ENCODE measurements at regions not wholly inside any gene's neighbourhood (a gene's known extent, or its start where the extent isn't known, plus 50 kb on each side); places are given as distances from the start of the nearest gene placed in this dataset.

DNA sequence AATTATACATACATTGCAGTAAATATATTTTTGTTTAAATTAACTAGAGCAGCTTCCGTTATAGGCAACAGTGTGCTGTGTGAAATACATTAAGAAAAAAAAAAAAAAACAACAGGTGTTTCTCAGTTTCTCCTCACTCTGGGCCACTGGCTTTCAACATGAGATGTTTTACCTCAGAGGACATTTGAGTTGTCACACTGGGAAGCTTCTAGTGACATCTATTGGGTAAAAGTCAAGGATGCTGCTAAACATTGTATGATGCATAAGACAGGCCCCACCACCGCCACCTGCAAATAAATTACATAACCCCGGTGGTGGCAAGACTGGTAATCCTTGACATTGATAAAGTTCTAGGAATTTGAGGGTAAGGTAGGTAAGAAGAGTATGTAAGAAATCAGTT, 1512.2 kb downstream of the C4orf33 start:
- peaks cover 2 to 4% of the 10 kb centered on the region in 2 experiments for H3K9me3 ChIP-seq (ENCODE audit: control insufficient read depth in 2 of 2, low read length in 2 of 2)
- Mint-ChIP-seq H3K27ac (no peak overlapping the region), H3K4me3 (no peak overlapping the region), H3K4me1 (no peaks in the 10 kb centered on the region), H3K27me3 (no peaks in the 10 kb centered on the region), H3K9me3 (peaks cover 0 to 7% (median 2%) of the 10 kb centered on the region in 7 donors), H3K36me3 (no peaks in the 10 kb centered on the region)
- H3K27ac ChIP-seq (ENCODE audit: insufficient read depth, low read length, poor library complexity, severe bottlenecking): no peak overlapping the region
- no peaks in the 10 kb centered on the region for H3K27me3 ChIP-seq (ENCODE audit: control insufficient read depth, insufficient read depth, low read length)
- no peak for ATAC-seq (ENCODE audit: low read depth in 2 of 2)
- H3K36me3 ChIP-seq (ENCODE audit: control insufficient read depth, insufficient read depth, low read length): no peaks in the 10 kb centered on the region
- H3K4me1 ChIP-seq (ENCODE audit: control insufficient read depth, insufficient read depth, low read length, poor library complexity, severe bottlenecking): no peaks in the 10 kb centered on the region
- no peak overlapping the region for H3K4me3 ChIP-seq (ENCODE audit: low read depth, low read length)
- no peak for DNase-seq

DNA sequence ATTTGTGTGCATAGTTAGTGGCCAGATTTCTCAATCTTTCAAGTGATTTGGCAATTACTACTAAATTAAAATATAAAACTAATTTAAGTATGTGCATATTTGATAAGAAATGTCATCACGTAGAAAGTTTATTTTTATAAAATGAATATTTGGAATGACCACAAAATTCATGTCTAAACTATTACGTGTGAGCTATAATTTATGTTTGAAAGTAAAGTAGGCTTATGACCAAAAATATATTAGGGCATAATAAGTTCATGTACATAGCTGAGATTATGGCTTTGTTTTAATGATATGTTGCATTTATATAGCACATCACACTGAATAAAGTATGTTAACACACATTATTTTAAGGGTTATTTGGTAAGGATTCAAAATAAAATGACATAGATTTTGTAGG, 1532.6 kb downstream of the C4orf33 start:
- H3K36me3 ChIP-seq (ENCODE audit: control insufficient read depth, insufficient read depth, low read length): no peaks in the 10 kb centered on the region
- no peaks in the 10 kb centered on the region for H3K27me3 Mint-ChIP-seq
- no peaks in the 10 kb centered on the region for H3K36me3 Mint-ChIP-seq
- no peaks in the 10 kb centered on the region for H3K9me3 ChIP-seq (ENCODE audit: control insufficient read depth in 2 of 2, low read length in 2 of 2)
- H3K4me1 ChIP-seq (ENCODE audit: control insufficient read depth, insufficient read depth, low read length, poor library complexity, severe bottlenecking): no peaks in the 10 kb centered on the region
- ATAC-seq (ENCODE audit: low read depth in 2 of 2) (no peak), DNase-seq (no peak)
- H3K4me3 Mint-ChIP-seq: no peak overlapping the region
- no peak overlapping the region for H3K4me3 ChIP-seq (ENCODE audit: low read depth, low read length)
- H3K9me3 Mint-ChIP-seq: peaks cover 0 to 14% (median 6%) of the 10 kb centered on the region in 7 donors
- H3K27me3 ChIP-seq (ENCODE audit: control insufficient read depth, insufficient read depth, low read length): no peaks in the 10 kb centered on the region
- H3K27ac Mint-ChIP-seq: no peak overlapping the region
- H3K4me1 Mint-ChIP-seq: no peaks in the 10 kb centered on the region
- H3K27ac ChIP-seq (ENCODE audit: insufficient read depth, low read length, poor library complexity, severe bottlenecking): no peak overlapping the region

DNA sequence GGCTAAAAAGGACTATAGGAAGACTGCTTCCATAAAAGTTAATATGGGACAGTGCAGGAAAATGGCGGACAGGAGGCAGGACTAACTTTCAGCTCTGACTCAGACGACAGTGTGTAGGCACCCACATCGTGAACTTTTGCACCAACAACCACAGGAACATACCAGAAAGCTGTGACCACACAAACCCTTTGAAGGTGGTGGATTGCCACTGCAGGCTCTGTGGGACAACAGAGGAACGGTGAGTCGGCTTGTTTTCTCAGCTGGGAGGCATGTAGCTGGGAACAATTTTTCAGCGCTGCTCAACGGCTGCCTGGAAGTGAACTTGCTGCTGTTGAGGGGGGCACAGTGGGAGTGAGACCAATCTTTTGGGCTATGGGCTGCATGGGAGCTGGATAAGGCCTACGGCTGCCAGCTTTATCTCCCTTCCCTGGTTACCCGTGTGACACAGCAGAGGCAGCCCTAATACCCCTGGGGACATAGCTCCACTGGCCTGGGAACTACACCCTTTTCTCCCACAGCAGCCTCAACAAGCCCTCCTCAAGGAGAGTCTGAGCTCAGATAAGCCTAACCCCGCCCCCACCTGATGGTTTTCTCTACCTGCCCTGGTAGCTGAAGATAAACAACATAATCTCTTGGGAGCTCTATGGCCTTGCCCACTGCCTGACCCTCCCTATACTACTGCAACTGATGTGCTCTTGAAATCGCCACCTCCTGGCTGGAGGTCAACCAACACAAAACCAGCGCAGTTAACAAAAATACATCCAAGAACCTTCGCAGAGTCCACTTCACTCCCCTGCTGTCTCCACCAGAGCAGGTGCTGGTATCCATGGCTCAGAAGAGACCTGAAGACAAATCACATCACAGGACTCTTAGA, 1537.0 kb downstream of the C4orf33 start:
- H3K4me1 ChIP-seq (ENCODE audit: control insufficient read depth, insufficient read depth, low read length, poor library complexity, severe bottlenecking): no peaks in the 10 kb centered on the region
- H3K36me3 ChIP-seq (ENCODE audit: control insufficient read depth, insufficient read depth, low read length): no peaks in the 10 kb centered on the region
- H3K27ac ChIP-seq (ENCODE audit: insufficient read depth, low read length, poor library complexity, severe bottlenecking): no peak overlapping the region
- Mint-ChIP-seq H3K4me3 (no peak overlapping the region), H3K27ac (no peak overlapping the region), H3K9me3 (peaks cover 0 to 18% (median 3%) of the 10 kb centered on the region in 7 donors), H3K27me3 (no peaks in the 10 kb centered on the region), H3K4me1 (no peaks in the 10 kb centered on the region), H3K36me3 (no peaks in the 10 kb centered on the region)
- DNase-seq (no peak), ATAC-seq (ENCODE audit: low read depth in 2 of 2) (no peak)
- no peaks in the 10 kb centered on the region for H3K27me3 ChIP-seq (ENCODE audit: control insufficient read depth, insufficient read depth, low read length)
- H3K4me3 ChIP-seq (ENCODE audit: low read depth, low read length): no peak overlapping the region
- no peaks in the 10 kb centered on the region for H3K9me3 ChIP-seq (ENCODE audit: control insufficient read depth in 2 of 2, low read length in 2 of 2)

DNA sequence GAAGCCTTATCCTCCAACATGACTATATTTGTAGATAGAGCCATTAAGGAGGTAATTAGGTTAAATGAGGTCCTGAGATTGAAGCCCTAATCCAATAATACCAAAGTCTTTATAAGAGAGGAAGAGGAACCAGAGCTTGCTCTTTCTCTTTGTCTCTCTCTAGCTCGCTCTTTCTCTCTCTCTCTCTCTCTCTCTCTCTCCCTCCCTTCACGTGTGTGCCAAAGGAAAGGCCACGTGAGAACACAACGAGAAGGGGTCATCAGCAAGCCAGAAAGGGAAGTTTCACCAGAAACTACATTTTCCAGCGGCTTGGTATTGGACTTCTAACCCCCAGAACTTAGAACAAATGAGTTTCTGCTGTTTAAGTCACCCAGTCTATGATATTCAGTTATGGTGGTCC, 1540.5 kb downstream of the C4orf33 start:
- Mint-ChIP-seq H3K9me3 (peaks cover 0 to 12% (median 2%) of the 10 kb centered on the region in 7 donors), H3K4me1 (no peaks in the 10 kb centered on the region), H3K27me3 (no peaks in the 10 kb centered on the region), H3K27ac (no peak overlapping the region), H3K36me3 (no peaks in the 10 kb centered on the region), H3K4me3 (no peak overlapping the region)
- no peaks in the 10 kb centered on the region for H3K27me3 ChIP-seq (ENCODE audit: control insufficient read depth, insufficient read depth, low read length)
- H3K4me1 ChIP-seq (ENCODE audit: control insufficient read depth, insufficient read depth, low read length, poor library complexity, severe bottlenecking): no peaks in the 10 kb centered on the region
- DNase-seq: no peak
- no peak overlapping the region for H3K27ac ChIP-seq (ENCODE audit: insufficient read depth, low read length, poor library complexity, severe bottlenecking)
- H3K36me3 ChIP-seq (ENCODE audit: control insufficient read depth, insufficient read depth, low read length): no peaks in the 10 kb centered on the region
- H3K9me3 ChIP-seq (ENCODE audit: control insufficient read depth in 2 of 2, low read length in 2 of 2): no peaks in the 10 kb centered on the region
- H3K4me3 ChIP-seq (ENCODE audit: low read depth, low read length): no peak overlapping the region
- no peak for ATAC-seq (ENCODE audit: low read depth in 2 of 2)

DNA sequence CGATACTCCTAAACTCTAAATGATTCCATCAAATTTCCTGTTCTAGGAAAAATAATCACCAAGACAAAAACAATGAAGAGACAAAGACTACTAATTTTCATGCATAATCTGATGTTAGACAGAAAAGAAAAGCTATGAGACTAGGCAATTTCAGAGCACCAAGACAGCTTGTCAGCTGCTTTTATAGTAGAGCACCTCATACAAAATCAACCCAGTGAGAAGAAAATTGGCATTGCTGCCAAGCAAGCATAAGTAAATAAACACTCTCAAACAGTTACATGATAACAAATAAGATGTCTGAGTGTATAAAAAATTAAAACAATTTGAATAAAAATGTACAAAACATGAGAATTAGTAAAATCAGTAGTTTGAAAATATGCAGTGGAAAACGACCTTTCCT, 1544.6 kb downstream of the C4orf33 start:
- DNase-seq (no peak), ATAC-seq (ENCODE audit: low read depth in 2 of 2) (no peak)
- H3K4me3 Mint-ChIP-seq: no peak overlapping the region
- Histone ChIP-seq H3K36me3 (ENCODE audit: control insufficient read depth, insufficient read depth, low read length) (no peaks in the 10 kb centered on the region), H3K27ac (ENCODE audit: insufficient read depth, low read length, poor library complexity, severe bottlenecking) (no peak overlapping the region), H3K4me1 (ENCODE audit: control insufficient read depth, insufficient read depth, low read length, poor library complexity, severe bottlenecking) (no peaks in the 10 kb centered on the region), H3K27me3 (ENCODE audit: control insufficient read depth, insufficient read depth, low read length) (no peaks in the 10 kb centered on the region), H3K4me3 (ENCODE audit: low read depth, low read length) (no peak overlapping the region), H3K9me3 (ENCODE audit: control insufficient read depth in 2 of 2, low read length in 2 of 2) (no peaks in the 10 kb centered on the region)
- no peaks in the 10 kb centered on the region for H3K36me3 Mint-ChIP-seq
- H3K4me1 Mint-ChIP-seq: no peaks in the 10 kb centered on the region
- H3K9me3 Mint-ChIP-seq: peaks cover 0 to 10% (median 0%) of the 10 kb centered on the region in 7 donors
- H3K27me3 Mint-ChIP-seq: no peaks in the 10 kb centered on the region
- no peak overlapping the region for H3K27ac Mint-ChIP-seq

DNA sequence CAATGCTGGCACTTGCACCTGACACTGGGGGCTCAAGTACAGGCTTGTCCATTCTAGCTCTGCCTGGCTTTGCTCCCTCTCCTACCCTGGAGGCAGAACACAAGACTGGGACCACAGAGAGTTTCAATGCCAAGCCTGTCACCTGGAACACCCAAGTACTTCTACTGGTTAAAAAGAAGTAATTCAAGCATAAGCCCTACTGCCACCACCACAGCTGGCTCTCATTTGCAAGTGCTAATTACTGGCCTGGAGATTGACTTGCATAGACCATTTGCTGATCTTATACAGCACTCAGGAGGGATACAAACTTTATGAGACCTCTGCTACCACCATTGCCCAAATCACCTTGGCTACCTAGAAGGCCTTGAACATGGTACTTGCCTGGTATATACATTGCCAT, 1550.9 kb downstream of the C4orf33 start:
- Mint-ChIP-seq H3K9me3 (peaks cover 0 to 17% (median 4%) of the 10 kb centered on the region in 7 donors), H3K4me3 (no peak overlapping the region), H3K36me3 (no peaks in the 10 kb centered on the region), H3K27ac (no peak overlapping the region), H3K4me1 (no peaks in the 10 kb centered on the region), H3K27me3 (no peaks in the 10 kb centered on the region)
- Histone ChIP-seq H3K27me3 (ENCODE audit: control insufficient read depth, insufficient read depth, low read length) (no peaks in the 10 kb centered on the region), H3K9me3 (ENCODE audit: control insufficient read depth in 2 of 2, low read length in 2 of 2) (peaks cover 0 to 3% of the 10 kb centered on the region in 2 experiments), H3K4me1 (ENCODE audit: control insufficient read depth, insufficient read depth, low read length, poor library complexity, severe bottlenecking) (no peaks in the 10 kb centered on the region), H3K4me3 (ENCODE audit: low read depth, low read length) (no peak overlapping the region), H3K27ac (ENCODE audit: insufficient read depth, low read length, poor library complexity, severe bottlenecking) (no peak overlapping the region), H3K36me3 (ENCODE audit: control insufficient read depth, insufficient read depth, low read length) (no peaks in the 10 kb centered on the region)
- DNase-seq (no peak), ATAC-seq (ENCODE audit: low read depth in 2 of 2) (no peak)

DNA sequence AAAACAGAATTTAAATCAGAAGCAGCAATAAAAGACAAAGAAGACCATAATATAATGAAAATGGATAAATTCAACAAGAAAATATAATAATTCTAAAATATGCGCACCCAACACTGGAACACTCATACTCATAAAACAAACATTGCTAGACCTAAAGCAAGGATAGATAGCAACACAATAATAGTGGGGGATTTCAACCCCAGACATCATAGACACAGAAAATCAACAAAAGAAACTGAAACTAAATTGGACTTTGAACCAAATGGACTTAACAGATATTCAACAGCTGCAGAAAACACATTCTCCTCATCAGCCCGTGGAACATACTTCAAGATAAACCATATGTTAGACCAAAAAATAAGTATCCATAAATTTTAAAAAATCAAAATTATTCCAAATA, 1552.6 kb downstream of the C4orf33 start:
- DNase-seq (no peak), ATAC-seq (ENCODE audit: low read depth in 2 of 2) (no peak)
- no peaks in the 10 kb centered on the region for H3K36me3 ChIP-seq (ENCODE audit: control insufficient read depth, insufficient read depth, low read length)
- no peaks in the 10 kb centered on the region for H3K4me1 ChIP-seq (ENCODE audit: control insufficient read depth, insufficient read depth, low read length, poor library complexity, severe bottlenecking)
- Mint-ChIP-seq H3K4me1 (no peaks in the 10 kb centered on the region), H3K9me3 (peaks cover 2 to 27% (median 6%) of the 10 kb centered on the region in 7 donors), H3K27me3 (no peaks in the 10 kb centered on the region), H3K4me3 (no peak overlapping the region), H3K36me3 (no peaks in the 10 kb centered on the region), H3K27ac (no peak overlapping the region)
- H3K27ac ChIP-seq (ENCODE audit: insufficient read depth, low read length, poor library complexity, severe bottlenecking): no peak overlapping the region
- peaks cover 0 to 3% of the 10 kb centered on the region in 2 experiments for H3K9me3 ChIP-seq (ENCODE audit: control insufficient read depth in 2 of 2, low read length in 2 of 2)
- H3K4me3 ChIP-seq (ENCODE audit: low read depth, low read length): no peak overlapping the region
- H3K27me3 ChIP-seq (ENCODE audit: control insufficient read depth, insufficient read depth, low read length): no peaks in the 10 kb centered on the region

DNA sequence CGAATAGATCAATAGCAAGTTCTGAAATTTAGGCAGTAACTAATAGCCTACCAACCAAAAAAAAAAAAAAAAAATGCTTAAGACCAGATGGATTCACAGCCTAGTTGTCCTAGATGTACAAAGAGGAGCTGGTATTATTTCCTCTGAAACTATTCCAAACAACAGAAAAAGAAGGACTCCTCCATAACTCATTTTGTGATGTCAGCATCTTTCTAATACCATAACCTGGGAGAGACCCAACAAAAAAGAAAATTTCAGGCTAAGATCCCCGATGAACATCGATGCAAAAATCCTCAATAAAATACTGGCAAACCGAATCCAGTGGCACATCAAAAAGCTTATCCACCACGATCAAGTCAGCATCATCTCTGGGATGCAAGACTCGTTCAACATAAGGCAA, 1557.9 kb downstream of the C4orf33 start:
- H3K27me3 Mint-ChIP-seq: no peaks in the 10 kb centered on the region
- no peaks in the 10 kb centered on the region for H3K4me1 Mint-ChIP-seq
- no peak overlapping the region for H3K27ac ChIP-seq (ENCODE audit: insufficient read depth, low read length, poor library complexity, severe bottlenecking)
- H3K36me3 ChIP-seq (ENCODE audit: control insufficient read depth, insufficient read depth, low read length): no peaks in the 10 kb centered on the region
- ATAC-seq (ENCODE audit: low read depth in 2 of 2): no peak
- no peak overlapping the region for H3K4me3 Mint-ChIP-seq
- H3K4me1 ChIP-seq (ENCODE audit: control insufficient read depth, insufficient read depth, low read length, poor library complexity, severe bottlenecking): no peaks in the 10 kb centered on the region
- H3K27ac Mint-ChIP-seq: no peak overlapping the region
- no peak overlapping the region for H3K4me3 ChIP-seq (ENCODE audit: low read depth, low read length)
- peaks cover 5 to 51% (median 13%) of the 10 kb centered on the region in 7 donors for H3K9me3 Mint-ChIP-seq
- H3K9me3 ChIP-seq (ENCODE audit: control insufficient read depth in 2 of 2, low read length in 2 of 2): no peaks in the 10 kb centered on the region
- no peaks in the 10 kb centered on the region for H3K36me3 Mint-ChIP-seq
- DNase-seq: no peak
- H3K27me3 ChIP-seq (ENCODE audit: control insufficient read depth, insufficient read depth, low read length): no peaks in the 10 kb centered on the region

Measured in CD4-positive, CD25-positive, alpha-beta regulatory T cell (primary cell).